ENCODE measurements at regions not wholly inside any gene's neighbourhood (a gene's known extent, or its start where the extent isn't known, plus 50 kb on each side); places are given as distances from the start of the nearest gene placed in this dataset.

GRCh38 chr3:103617961-103618360, 1183.1 kb downstream of the ZPLD1 start:
- TF ChIP-seq, protein P1, sequence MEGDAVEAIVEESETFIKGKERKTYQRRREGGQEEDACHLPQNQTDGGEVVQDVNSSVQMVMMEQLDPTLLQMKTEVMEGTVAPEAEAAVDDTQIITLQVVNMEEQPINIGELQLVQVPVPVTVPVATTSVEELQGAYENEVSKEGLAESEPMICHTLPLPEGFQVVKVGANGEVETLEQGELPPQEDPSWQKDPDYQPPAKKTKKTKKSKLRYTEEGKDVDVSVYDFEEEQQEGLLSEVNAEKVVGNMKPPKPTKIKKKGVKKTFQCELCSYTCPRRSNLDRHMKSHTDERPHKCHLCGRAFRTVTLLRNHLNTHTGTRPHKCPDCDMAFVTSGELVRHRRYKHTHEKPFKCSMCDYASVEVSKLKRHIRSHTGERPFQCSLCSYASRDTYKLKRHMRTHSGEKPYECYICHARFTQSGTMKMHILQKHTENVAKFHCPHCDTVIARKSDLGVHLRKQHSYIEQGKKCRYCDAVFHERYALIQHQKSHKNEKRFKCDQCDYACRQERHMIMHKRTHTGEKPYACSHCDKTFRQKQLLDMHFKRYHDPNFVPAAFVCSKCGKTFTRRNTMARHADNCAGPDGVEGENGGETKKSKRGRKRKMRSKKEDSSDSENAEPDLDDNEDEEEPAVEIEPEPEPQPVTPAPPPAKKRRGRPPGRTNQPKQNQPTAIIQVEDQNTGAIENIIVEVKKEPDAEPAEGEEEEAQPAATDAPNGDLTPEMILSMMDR (IDR thresholded peaks at IDR 0.05) = no peak
- TF ChIP-seq POLR2A (IDR thresholded peaks at IDR 0.05) = no peak

All from body of pancreas (tissue), 4 donors.